Fibroblast of skin of right biceps (primary cell): ENCODE measurements at regions not wholly inside any gene's neighbourhood (a gene's known extent, or its start where the extent isn't known, plus 50 kb on each side); places are given as distances from the start of the nearest gene placed in this dataset.

ENCODE experiments used
- DNase-seq: peaks from one replicate; pipeline ENCODE4 v3.0.0-alpha.2; 2013

- DNase-seq: no peak
These were observed 50.4 kb upstream of the NFE2L3 start for GRCh38 chr7:26101361-26102151.

DNA sequence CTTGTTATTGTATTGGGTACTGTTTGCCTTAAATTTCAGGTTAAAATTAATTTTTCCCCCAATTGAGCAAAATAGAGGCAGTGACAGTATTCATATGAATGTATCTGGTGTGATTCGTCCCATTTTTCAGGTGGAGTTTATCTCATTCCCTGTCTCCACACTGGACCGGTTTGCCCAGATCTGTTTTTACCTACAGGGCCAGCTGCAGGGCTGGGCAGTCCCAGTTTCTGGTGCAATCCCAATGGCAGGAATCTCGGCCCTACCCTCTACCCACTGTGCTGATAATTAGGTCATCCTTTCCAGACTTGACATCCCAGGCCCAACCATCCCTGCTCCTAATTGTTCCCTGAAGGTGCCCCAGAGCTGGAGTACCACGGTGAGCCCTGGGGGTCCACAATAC is 49.8 kb upstream of the NFE2L3 start:
- DNase-seq: no peak
